CD1c-positive myeloid dendritic cell (primary cell): ENCODE measurements at regions not wholly inside any gene's neighbourhood (a gene's known extent, or its start where the extent isn't known, plus 50 kb on each side); places are given as distances from the start of the nearest gene placed in this dataset.
A peak's percentile ranks its signal among the peaks of the same experiment; 100 is the strongest.
"Not testable (repeated sequence)": the region's sequence is repeated elsewhere in the genome, so short reads cannot be mapped to it uniquely, and the experiment has no call there.

ENCODE experiments used
- DNase-seq: peaks from one replicate; pipeline ENCODE4 v3.0.0-alpha.2; 2016; ENCODE audit errors: extremely low spot score

GRCh38 chr11:45000918-45001317 lies 50.2 kb upstream of the TP53I11 start:
- no peak for DNase-seq

GRCh38 chr11:45001466-45002165 lies 50.9 kb upstream of the TP53I11 start:
- DNase-seq, result no peak

- no peak for DNase-seq
Observed at GRCh38 chr11:45005106-45005505, 54.4 kb upstream of the TP53I11 start.

GRCh38 chr11:45007011-45007410 lies 56.3 kb upstream of the TP53I11 start:
- no peak for DNase-seq

GRCh38 chr11:45015983-45016382 lies 65.3 kb upstream of the TP53I11 start:
- DNase-seq, result not testable (repeated sequence)

- not testable (repeated sequence) for DNase-seq
Observed at GRCh38 chr11:45016446-45016845, 65.8 kb upstream of the TP53I11 start.

- DNase-seq, result no peak
Observed at GRCh38 chr11:45017329-45017728, 66.6 kb upstream of the TP53I11 start.

GRCh38 chr11:45021001-45021400 lies 70.3 kb upstream of the TP53I11 start:
- peak; percentile 49 for DNase-seq

GRCh38 chr11:45021692-45022141 lies 71.0 kb upstream of the TP53I11 start:
- no peak for DNase-seq

GRCh38 chr11:45022294-45023064 lies 71.8 kb upstream of the TP53I11 start:
- DNase-seq, result no peak

GRCh38 chr11:45023065-45023365 lies 72.3 kb upstream of the TP53I11 start:
- no peak for DNase-seq

- DNase-seq, result no peak
Observed at GRCh38 chr11:45024316-45024715, 73.6 kb upstream of the TP53I11 start.

- DNase-seq, result no peak
Observed at GRCh38 chr11:45024846-45025588, 74.3 kb upstream of the TP53I11 start.

- DNase-seq, result peak; percentile 40
Observed at GRCh38 chr11:45025716-45026492, 75.2 kb upstream of the TP53I11 start.

- DNase-seq, result no peak
Observed at GRCh38 chr11:45026835-45027234, 76.2 kb upstream of the TP53I11 start.

GRCh38 chr11:45027312-45027711 lies 76.6 kb upstream of the TP53I11 start:
- no peak for DNase-seq

- peak; percentile 13 for DNase-seq
Observed at GRCh38 chr11:45028911-45029682, 78.4 kb upstream of the TP53I11 start.

GRCh38 chr11:45030778-45031177 lies 80.1 kb upstream of the TP53I11 start:
- no peak for DNase-seq

GRCh38 chr11:45031912-45032519 lies 81.3 kb upstream of the TP53I11 start:
- peak; percentile 69 for DNase-seq

- DNase-seq, result no peak
Observed at GRCh38 chr11:45035413-45035812, 84.7 kb upstream of the TP53I11 start.

GRCh38 chr11:45036010-45036409 lies 85.3 kb upstream of the TP53I11 start:
- DNase-seq, result no peak
